Mucosa of descending colon (tissue), 3 donors: ENCODE measurements at regions not wholly inside any gene's neighbourhood (a gene's known extent, or its start where the extent isn't known, plus 50 kb on each side); places are given as distances from the start of the nearest gene placed in this dataset.
"Not testable (repeated sequence)": the region's sequence is repeated elsewhere in the genome, so short reads cannot be mapped to it uniquely, and the experiment has no call there.

Experiments
- ATAC-seq: fragments of 200-7000 bp; cut with Tn5 transposase; one replicate; pipeline ENCODE4 v1.9.1; 2020; ENCODE audit warnings: mild to moderate bottlenecking, moderate library complexity
- DNase-seq, 3 donors: peaks; one replicate each; pipeline ENCODE4 v3.0.0-alpha.2; 2020
- H3K36me3 ChIP-seq: fragments of 200-600 bp; one replicate; pipeline ENCODE4 v1.8.0; 2021; ENCODE audit warnings: low read depth, mild to moderate bottlenecking
- H3K4me1 ChIP-seq: fragments of 200-600 bp; one replicate; pipeline ENCODE4 v1.8.0; 2021; ENCODE audit warnings: low read depth, mild to moderate bottlenecking
- H3K4me3 ChIP-seq: fragments of 200-600 bp; one replicate; pipeline ENCODE4 v1.8.0; 2021; ENCODE audit warnings: mild to moderate bottlenecking
- H3K9me3 ChIP-seq: fragments of 200-600 bp; one replicate; pipeline ENCODE4 v1.8.0; 2021; ENCODE audit warnings: mild to moderate bottlenecking
- CTCF ChIP-seq: fragments of 200-600 bp; IDR thresholded peaks from one replicate; pipeline ENCODE4 v1.8.0; 2022; ENCODE audit warnings: antibody characterized with exemption, mild to moderate bottlenecking
- intact Hi-C, 2 donors: fragments of 100-400 bp; cut with DNase I in 1 of 2; cut with micrococcal nuclease in 1 of 2; formaldehyde crosslinking; loops; one replicate each; pipeline versions ENCODE4 v1.11.0 to v1.11.1; 2022; cut with DNase I, micrococcal nuclease
- donor health status: DM: no; HTN: no; CAD: no; lungs with moderate emphysema.
- donor health status: DM: no; HTN: no; CAD: no.
- donor health status: DM: no; HTN: yes; CAD: no.

GRCh38 chr12:46649433-46649832, 176.4 kb downstream of the SLC38A4 start:
- ATAC-seq (no peak), DNase-seq (no peak)
- no peaks in the 10 kb centered on the region for H3K4me1 ChIP-seq
- no peak overlapping the region for H3K4me3 ChIP-seq
- intact Hi-C loops: no loop called here
- no peaks in the 10 kb centered on the region for H3K9me3 ChIP-seq
- H3K36me3 ChIP-seq: no peaks in the 10 kb centered on the region
- no peak for TF ChIP-seq CTCF

- no peaks in the 10 kb centered on the region for H3K36me3 ChIP-seq
- TF ChIP-seq CTCF: no peak
- H3K4me1 ChIP-seq: no peaks in the 10 kb centered on the region
- no peaks in the 10 kb centered on the region for H3K9me3 ChIP-seq
- no peak overlapping the region for H3K4me3 ChIP-seq
- intact Hi-C loops: no loop called here
- ATAC-seq: no peak
- DNase-seq: no peak
These were observed 178.8 kb downstream of the SLC38A4 start for GRCh38 chr12:46647034-46647433.

- intact Hi-C loops, H3K4me1 ChIP-seq, ATAC-seq, H3K4me3 ChIP-seq, DNase-seq, H3K36me3 ChIP-seq: not testable (repeated sequence)
- H3K9me3 ChIP-seq: peaks cover 11% of the 10 kb centered on the region
These were observed 184.1 kb downstream of the SLC38A4 start for GRCh38 chr12:46641649-46642048.

GRCh38 chr12:46635818-46636217, 190.0 kb downstream of the SLC38A4 start:
- no peak for ATAC-seq
- DNase-seq: no peak
- intact Hi-C loops: no loop called here
- no peak for TF ChIP-seq CTCF
- no peaks in the 10 kb centered on the region for H3K36me3 ChIP-seq
- H3K4me1 ChIP-seq: no peaks in the 10 kb centered on the region
- peaks cover 11% of the 10 kb centered on the region for H3K9me3 ChIP-seq
- no peak overlapping the region for H3K4me3 ChIP-seq

- DNase-seq (no peak), ATAC-seq (no peak)
- intact Hi-C loops: no loop called here
- H3K4me3 ChIP-seq: no peak overlapping the region
- H3K4me1 ChIP-seq: no peaks in the 10 kb centered on the region
- H3K9me3 ChIP-seq: no peaks in the 10 kb centered on the region
- TF ChIP-seq CTCF: no peak
- no peaks in the 10 kb centered on the region for H3K36me3 ChIP-seq
These were observed 196.2 kb downstream of the SLC38A4 start for GRCh38 chr12:46629331-46630229.

- no peak for ATAC-seq
- DNase-seq: no peak
- intact Hi-C loops: no loop called here
These were observed 197.6 kb downstream of the SLC38A4 start for GRCh38 chr12:46628176-46628575.

More at GRCh38 chr12:46628176-46628575, 197.6 kb downstream of the SLC38A4 start:
- Histone ChIP-seq H3K4me3 (no peak overlapping the region), H3K36me3 (no peaks in the 10 kb centered on the region), H3K4me1 (no peaks in the 10 kb centered on the region), H3K9me3 (no peaks in the 10 kb centered on the region)
- TF ChIP-seq CTCF: no peak
